ENCODE measurements at regions not wholly inside any gene's neighbourhood (a gene's known extent, or its start where the extent isn't known, plus 50 kb on each side); places are given as distances from the start of the nearest gene placed in this dataset.

- no peak for TF ChIP-seq CTCF (IDR thresholded peaks at IDR 0.05; ENCODE audit: control insufficient read depth, insufficient read depth, low read depth, low read length, missing control alignments)
- no peak overlapping the region for H3K4me3 ChIP-seq (ENCODE audit: control insufficient read depth, low read depth, low read length)
- DNase-seq (ENCODE audit: low read depth) = no peak
These were observed 357.4 kb downstream of the PPP1R3A start for GRCh38 chr7:113561446-113561845.

- DNase-seq (ENCODE audit: low read depth) = no peak
- H3K4me3 ChIP-seq (ENCODE audit: control insufficient read depth, low read depth, low read length) = no peak overlapping the region
- TF ChIP-seq CTCF (IDR thresholded peaks at IDR 0.05; ENCODE audit: control insufficient read depth, insufficient read depth, low read depth, low read length, missing control alignments) = no peak
These were observed 367.8 kb downstream of the PPP1R3A start for GRCh38 chr7:113550966-113551365.

- no peak for TF ChIP-seq CTCF (IDR thresholded peaks at IDR 0.05; ENCODE audit: control insufficient read depth, insufficient read depth, low read depth, low read length, missing control alignments)
- H3K4me3 ChIP-seq (ENCODE audit: control insufficient read depth, low read depth, low read length) = no peak overlapping the region
- DNase-seq (ENCODE audit: low read depth) = no peak
These were observed 370.2 kb downstream of the PPP1R3A start for GRCh38 chr7:113548561-113548960.

GRCh38 chr7:113548137-113548536 lies 370.7 kb downstream of the PPP1R3A start:
- no peak for DNase-seq (ENCODE audit: low read depth)
- H3K4me3 ChIP-seq (ENCODE audit: control insufficient read depth, low read depth, low read length) = no peak overlapping the region

GRCh38 chr7:113521468-113521867 lies 397.3 kb downstream of the PPP1R3A start:
- DNase-seq (ENCODE audit: low read depth) = no peak
- no peak overlapping the region for H3K4me3 ChIP-seq (ENCODE audit: control insufficient read depth, low read depth, low read length)
- TF ChIP-seq CTCF (IDR thresholded peaks at IDR 0.05; ENCODE audit: control insufficient read depth, insufficient read depth, low read depth, low read length, missing control alignments) = no peak

More at GRCh38 chr7:113548137-113548536, 370.7 kb downstream of the PPP1R3A start:
- TF ChIP-seq CTCF (IDR thresholded peaks at IDR 0.05; ENCODE audit: control insufficient read depth, insufficient read depth, low read depth, low read length, missing control alignments) = no peak

GRCh38 chr7:113519472-113519871 lies 399.3 kb downstream of the PPP1R3A start:
- no peak for TF ChIP-seq CTCF (IDR thresholded peaks at IDR 0.05; ENCODE audit: control insufficient read depth, insufficient read depth, low read depth, low read length, missing control alignments)
- DNase-seq (ENCODE audit: low read depth) = no peak
- H3K4me3 ChIP-seq (ENCODE audit: control insufficient read depth, low read depth, low read length) = no peak overlapping the region

GRCh38 chr7:113504691-113505090 lies 386.3 kb upstream of the SMIM30 start:
- no peak for TF ChIP-seq CTCF (IDR thresholded peaks at IDR 0.05; ENCODE audit: control insufficient read depth, insufficient read depth, low read depth, low read length, missing control alignments)
- DNase-seq (ENCODE audit: low read depth) = no peak
- H3K4me3 ChIP-seq (ENCODE audit: control insufficient read depth, low read depth, low read length) = no peak overlapping the region
